ENCODE measurements at regions not wholly inside any gene's neighbourhood (a gene's known extent, or its start where the extent isn't known, plus 50 kb on each side); places are given as distances from the start of the nearest gene placed in this dataset.

DNA sequence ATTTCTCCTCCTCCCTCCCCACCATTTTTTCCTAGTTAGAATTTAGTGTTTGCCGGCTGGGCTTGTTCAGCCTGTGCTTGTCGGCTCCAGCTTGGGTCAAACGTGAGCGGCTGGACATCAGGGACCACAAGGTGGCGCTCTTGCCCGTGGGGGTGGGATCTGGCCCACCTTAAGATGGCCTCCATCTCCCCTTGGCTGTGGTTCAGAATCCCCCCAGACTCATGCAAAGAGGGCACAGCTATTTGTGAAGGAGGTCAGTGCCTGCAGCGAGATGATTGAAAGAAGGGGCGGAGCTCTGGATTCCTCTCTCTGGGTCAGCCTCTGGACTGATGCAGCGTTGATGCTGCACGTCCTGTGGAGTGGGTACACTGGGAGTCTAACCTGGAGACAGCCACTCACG, 283.3 kb upstream of the TUT7 start:
- Mint-ChIP-seq H3K4me1 (ENCODE audit: low read depth, unreplicated experiment) (peaks cover 5% of the 10 kb centered on the region), H3K27me3 (ENCODE audit: low read depth, unreplicated experiment) (peaks cover 14% of the 10 kb centered on the region), H3K36me3 (ENCODE audit: low read depth, unreplicated experiment) (no peaks in the 10 kb centered on the region), H3K4me3 (ENCODE audit: unreplicated experiment) (no peak overlapping the region), H3K9me3 (ENCODE audit: unreplicated experiment) (peaks cover 4% of the 10 kb centered on the region), H3K27ac (ENCODE audit: unreplicated experiment) (no peak overlapping the region)
- no peaks in the 10 kb centered on the region for H3K9me3 ChIP-seq (ENCODE audit: insufficient read depth, low read depth, low read length)
- H3K27me3 ChIP-seq (ENCODE audit: insufficient read depth, low read length) = no peaks in the 10 kb centered on the region
- H2AFZ ChIP-seq (ENCODE audit: low read depth, low read length) = peak overlapping the region; percentile 21
- no peaks in the 10 kb centered on the region for H3K36me3 ChIP-seq (ENCODE audit: insufficient read depth, low read length)
- H4K20me1 ChIP-seq (ENCODE audit: insufficient read depth, low read length) = no peaks in the 10 kb centered on the region
- no peaks in the 10 kb centered on the region for H3K79me2 ChIP-seq (ENCODE audit: insufficient read depth, low read length)
- no peak overlapping the region for H3K27ac ChIP-seq (ENCODE audit: low read depth, low read length)
- H3K4me1 ChIP-seq (ENCODE audit: insufficient read depth, low read length) = no peaks in the 10 kb centered on the region
- peak; percentile 12 for DNase-seq (ENCODE audit: low read depth)
- H3K4me3 ChIP-seq (ENCODE audit: insufficient read depth, low read depth, low read length) = no peak overlapping the region
- no peak for FAIRE-seq
- no peak overlapping the region for H3K9ac ChIP-seq (ENCODE audit: low read length)
- peak overlapping the region; percentile 67 for H3K4me2 ChIP-seq (ENCODE audit: low read length)
- TF ChIP-seq, protein P1, sequence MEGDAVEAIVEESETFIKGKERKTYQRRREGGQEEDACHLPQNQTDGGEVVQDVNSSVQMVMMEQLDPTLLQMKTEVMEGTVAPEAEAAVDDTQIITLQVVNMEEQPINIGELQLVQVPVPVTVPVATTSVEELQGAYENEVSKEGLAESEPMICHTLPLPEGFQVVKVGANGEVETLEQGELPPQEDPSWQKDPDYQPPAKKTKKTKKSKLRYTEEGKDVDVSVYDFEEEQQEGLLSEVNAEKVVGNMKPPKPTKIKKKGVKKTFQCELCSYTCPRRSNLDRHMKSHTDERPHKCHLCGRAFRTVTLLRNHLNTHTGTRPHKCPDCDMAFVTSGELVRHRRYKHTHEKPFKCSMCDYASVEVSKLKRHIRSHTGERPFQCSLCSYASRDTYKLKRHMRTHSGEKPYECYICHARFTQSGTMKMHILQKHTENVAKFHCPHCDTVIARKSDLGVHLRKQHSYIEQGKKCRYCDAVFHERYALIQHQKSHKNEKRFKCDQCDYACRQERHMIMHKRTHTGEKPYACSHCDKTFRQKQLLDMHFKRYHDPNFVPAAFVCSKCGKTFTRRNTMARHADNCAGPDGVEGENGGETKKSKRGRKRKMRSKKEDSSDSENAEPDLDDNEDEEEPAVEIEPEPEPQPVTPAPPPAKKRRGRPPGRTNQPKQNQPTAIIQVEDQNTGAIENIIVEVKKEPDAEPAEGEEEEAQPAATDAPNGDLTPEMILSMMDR (IDR thresholded peaks at IDR 0.05; ENCODE audit: insufficient read depth, low read depth, low read length) = peak; percentile 54
- no peak for TF ChIP-seq EZH2 (IDR thresholded peaks at IDR 0.05; ENCODE audit: insufficient read depth, low read length)

GRCh38 chr9:86636519-86636918, 282.3 kb upstream of the TUT7 start:
- no peak overlapping the region for H3K27ac Mint-ChIP-seq (ENCODE audit: unreplicated experiment)
- Histone ChIP-seq H3K79me2 (ENCODE audit: insufficient read depth, low read length) (no peaks in the 10 kb centered on the region), H3K9me3 (ENCODE audit: insufficient read depth, low read depth, low read length) (no peaks in the 10 kb centered on the region), H3K9ac (ENCODE audit: low read length) (no peak overlapping the region), H3K27me3 (ENCODE audit: insufficient read depth, low read length) (no peaks in the 10 kb centered on the region), H3K27ac (ENCODE audit: low read depth, low read length) (no peak overlapping the region), H3K4me1 (ENCODE audit: insufficient read depth, low read length) (no peaks in the 10 kb centered on the region), H4K20me1 (ENCODE audit: insufficient read depth, low read length) (no peaks in the 10 kb centered on the region), H3K4me3 (ENCODE audit: insufficient read depth, low read depth, low read length) (no peak overlapping the region), H3K36me3 (ENCODE audit: insufficient read depth, low read length) (no peaks in the 10 kb centered on the region), H3K4me2 (ENCODE audit: low read length) (no peak overlapping the region), H2AFZ (ENCODE audit: low read depth, low read length) (no peak overlapping the region)
- TF ChIP-seq EZH2 (IDR thresholded peaks at IDR 0.05; ENCODE audit: insufficient read depth, low read length) = no peak
- TF ChIP-seq, protein P1 (IDR thresholded peaks at IDR 0.05; ENCODE audit: insufficient read depth, low read depth, low read length) = no peak
- H3K9me3 Mint-ChIP-seq (ENCODE audit: unreplicated experiment) = peaks cover 4% of the 10 kb centered on the region
- peaks cover 5% of the 10 kb centered on the region for H3K4me1 Mint-ChIP-seq (ENCODE audit: low read depth, unreplicated experiment)
- H3K36me3 Mint-ChIP-seq (ENCODE audit: low read depth, unreplicated experiment) = no peaks in the 10 kb centered on the region
- H3K27me3 Mint-ChIP-seq (ENCODE audit: low read depth, unreplicated experiment) = peaks cover 13% of the 10 kb centered on the region
- no peak overlapping the region for H3K4me3 Mint-ChIP-seq (ENCODE audit: unreplicated experiment)
- no peak for FAIRE-seq
- no peak for DNase-seq (ENCODE audit: low read depth)

GRCh38 chr9:86636038-86636437, 281.8 kb upstream of the TUT7 start:
- Histone ChIP-seq H3K79me2 (ENCODE audit: insufficient read depth, low read length) (no peaks in the 10 kb centered on the region), H3K4me1 (ENCODE audit: insufficient read depth, low read length) (no peaks in the 10 kb centered on the region), H3K9me3 (ENCODE audit: insufficient read depth, low read depth, low read length) (no peaks in the 10 kb centered on the region), H3K27ac (ENCODE audit: low read depth, low read length) (no peak overlapping the region), H3K4me2 (ENCODE audit: low read length) (no peak overlapping the region), H2AFZ (ENCODE audit: low read depth, low read length) (no peak overlapping the region), H4K20me1 (ENCODE audit: insufficient read depth, low read length) (no peaks in the 10 kb centered on the region), H3K9ac (ENCODE audit: low read length) (no peak overlapping the region), H3K4me3 (ENCODE audit: insufficient read depth, low read depth, low read length) (no peak overlapping the region), H3K36me3 (ENCODE audit: insufficient read depth, low read length) (no peaks in the 10 kb centered on the region), H3K27me3 (ENCODE audit: insufficient read depth, low read length) (no peaks in the 10 kb centered on the region)
- peaks cover 10% of the 10 kb centered on the region for H3K27me3 Mint-ChIP-seq (ENCODE audit: low read depth, unreplicated experiment)
- TF ChIP-seq EZH2 (IDR thresholded peaks at IDR 0.05; ENCODE audit: insufficient read depth, low read length) = no peak
- TF ChIP-seq, protein P1 (IDR thresholded peaks at IDR 0.05; ENCODE audit: insufficient read depth, low read depth, low read length) = no peak
- H3K4me3 Mint-ChIP-seq (ENCODE audit: unreplicated experiment) = no peak overlapping the region
- peaks cover 4% of the 10 kb centered on the region for H3K9me3 Mint-ChIP-seq (ENCODE audit: unreplicated experiment)
- peaks cover 5% of the 10 kb centered on the region for H3K4me1 Mint-ChIP-seq (ENCODE audit: low read depth, unreplicated experiment)
- DNase-seq (ENCODE audit: low read depth) = no peak
- FAIRE-seq = no peak
- no peaks in the 10 kb centered on the region for H3K36me3 Mint-ChIP-seq (ENCODE audit: low read depth, unreplicated experiment)
- H3K27ac Mint-ChIP-seq (ENCODE audit: unreplicated experiment) = no peak overlapping the region

Data from astrocyte (in vitro differentiated cells and primary cell).